AG09319 (cell line): ENCODE measurements at regions not wholly inside any gene's neighbourhood (a gene's known extent, or its start where the extent isn't known, plus 50 kb on each side); places are given as distances from the start of the nearest gene placed in this dataset.

ENCODE experiments used
- DNase-seq: peaks from one replicate; pipeline ENCODE4 v3.0.0-alpha.2; 2010; ENCODE audit warnings: low read depth; ENCODE audit errors: extremely low read depth
- CTCF ChIP-seq: IDR thresholded peaks from 2 replicates; pipeline ENCODE4 v1.5.1; 2011; ENCODE audit warnings: low read depth, mild to moderate bottlenecking, inconsistent platforms, low read length, moderate library complexity

- no peak for TF ChIP-seq CTCF
- no peak for DNase-seq
These were observed 70.4 kb downstream of the RCN1 start for GRCh38 chr11:32161293-32161692.

- no peak for TF ChIP-seq CTCF
- DNase-seq: no peak
These were observed 71.5 kb downstream of the RCN1 start for GRCh38 chr11:32162351-32162750.

- no peak for TF ChIP-seq CTCF
- DNase-seq: no peak
These were observed 72.0 kb downstream of the RCN1 start for GRCh38 chr11:32162906-32163305.

- DNase-seq: no peak
- TF ChIP-seq CTCF: no peak
These were observed 72.7 kb downstream of the RCN1 start for GRCh38 chr11:32163557-32163956.

- no peak for TF ChIP-seq CTCF
- no peak for DNase-seq
These were observed 74.0 kb downstream of the RCN1 start for GRCh38 chr11:32164836-32165235.

- TF ChIP-seq CTCF: no peak
- no peak for DNase-seq
These were observed 78.0 kb downstream of the RCN1 start for GRCh38 chr11:32168924-32169323.

- TF ChIP-seq CTCF: no peak
- DNase-seq: no peak
These were observed 80.6 kb downstream of the RCN1 start for GRCh38 chr11:32171445-32171844.
